ENCODE measurements at regions not wholly inside any gene's neighbourhood (a gene's known extent, or its start where the extent isn't known, plus 50 kb on each side); places are given as distances from the start of the nearest gene placed in this dataset.

GRCh38 chr4:186813377-186814068, 89.9 kb upstream of the FAT1 start:
- BruUV-seq (replicated peaks), result no TSS peak
- CTCF ChIA-PET, result no interaction called here

GRCh38 chr4:186814535-186815070, 90.9 kb upstream of the FAT1 start:
- H3K9me3 ChIP-seq (ENCODE audit: low read depth, low read length, poor library complexity, severe bottlenecking), result no peaks in the 10 kb centered on the region
- POLR2A ChIA-PET (ENCODE audit: low non-redundant PET), result no interaction called here
- no peak overlapping the region for H3K4me3 ChIP-seq (ENCODE audit: low read depth, low read length, poor library complexity, severe bottlenecking)
- no peaks in the 10 kb centered on the region for H3K36me3 ChIP-seq (ENCODE audit: insufficient read depth, low read length, poor library complexity, severe bottlenecking)
- no TSS peak for BruUV-seq (replicated peaks)
- H3K27ac ChIP-seq (ENCODE audit: low read depth, low read length, poor library complexity, severe bottlenecking), result no peak overlapping the region
- no peaks in the 10 kb centered on the region for H3K27me3 ChIP-seq (replicated peaks; ENCODE audit: insufficient read depth, low read depth, low read length, poor library complexity)
- TF ChIP-seq EZH2 (IDR thresholded peaks at IDR 0.05; ENCODE audit: borderline replicate concordance, low read depth, low read length, poor library complexity, severe bottlenecking) (no peak), CTCF (conservative IDR thresholded peaks at IDR 0.05; ENCODE audit: low read depth, low read length) (no peak)
- CTCF ChIA-PET, result no interaction called here
- no peak for DNase-seq (ENCODE audit: low spot score)
- peaks cover 26% of the 10 kb centered on the region for H3K4me1 ChIP-seq (ENCODE audit: insufficient read depth, low read length, poor library complexity, severe bottlenecking)
- intact Hi-C loops (cut with micrococcal nuclease; ENCODE audit: unreplicated experiment), result no loop called here

More at GRCh38 chr4:186813377-186814068, 89.9 kb upstream of the FAT1 start:
- TF ChIP-seq CTCF (conservative IDR thresholded peaks at IDR 0.05; ENCODE audit: low read depth, low read length) (no peak), EZH2 (IDR thresholded peaks at IDR 0.05; ENCODE audit: borderline replicate concordance, low read depth, low read length, poor library complexity, severe bottlenecking) (no peak)
- Histone ChIP-seq H3K27ac (ENCODE audit: low read depth, low read length, poor library complexity, severe bottlenecking) (no peak overlapping the region), H3K9me3 (ENCODE audit: low read depth, low read length, poor library complexity, severe bottlenecking) (no peaks in the 10 kb centered on the region), H3K27me3 (replicated peaks; ENCODE audit: insufficient read depth, low read depth, low read length, poor library complexity) (no peaks in the 10 kb centered on the region), H3K36me3 (ENCODE audit: insufficient read depth, low read length, poor library complexity, severe bottlenecking) (no peaks in the 10 kb centered on the region), H3K4me1 (ENCODE audit: insufficient read depth, low read length, poor library complexity, severe bottlenecking) (peaks cover 16% of the 10 kb centered on the region), H3K4me3 (ENCODE audit: low read depth, low read length, poor library complexity, severe bottlenecking) (no peak overlapping the region)
- intact Hi-C loops (cut with micrococcal nuclease; ENCODE audit: unreplicated experiment), result no loop called here
- DNase-seq (ENCODE audit: low spot score), result no peak
- POLR2A ChIA-PET (ENCODE audit: low non-redundant PET), result no interaction called here

GRCh38 chr4:186819342-186820086, 95.9 kb upstream of the FAT1 start:
- H3K27me3 ChIP-seq (replicated peaks; ENCODE audit: insufficient read depth, low read depth, low read length, poor library complexity), result no peaks in the 10 kb centered on the region
- no peak overlapping the region for H3K4me3 ChIP-seq (ENCODE audit: low read depth, low read length, poor library complexity, severe bottlenecking)
- POLR2A ChIA-PET (ENCODE audit: low non-redundant PET), result interaction anchor here (0.6 kb wide), 1 partner anchor 268 kb away, joined by 3 read pairs; no protein-coding TSS in a partner anchor
- no peaks in the 10 kb centered on the region for H3K36me3 ChIP-seq (ENCODE audit: insufficient read depth, low read length, poor library complexity, severe bottlenecking)
- H3K27ac ChIP-seq (ENCODE audit: low read depth, low read length, poor library complexity, severe bottlenecking), result no peak overlapping the region
- peaks cover 35% of the 10 kb centered on the region for H3K4me1 ChIP-seq (ENCODE audit: insufficient read depth, low read length, poor library complexity, severe bottlenecking)
- H3K9me3 ChIP-seq (ENCODE audit: low read depth, low read length, poor library complexity, severe bottlenecking), result no peaks in the 10 kb centered on the region
- BruUV-seq (replicated peaks), result no TSS peak
- intact Hi-C loops (cut with micrococcal nuclease; ENCODE audit: unreplicated experiment), result loop anchor here (1.0 to 5.0 kb wide), 2 partner anchors 68 to 92 kb away; no protein-coding TSS in a partner anchor
- DNase-seq (ENCODE audit: low spot score), result peak; percentile 35
- TF ChIP-seq CTCF (conservative IDR thresholded peaks at IDR 0.05; ENCODE audit: low read depth, low read length) (no peak), EZH2 (IDR thresholded peaks at IDR 0.05; ENCODE audit: borderline replicate concordance, low read depth, low read length, poor library complexity, severe bottlenecking) (no peak)
- CTCF ChIA-PET, result no interaction called here

Measured in A673 (cell line).